Neutrophil (primary cell): ENCODE measurements at regions not wholly inside any gene's neighbourhood (a gene's known extent, or its start where the extent isn't known, plus 50 kb on each side); places are given as distances from the start of the nearest gene placed in this dataset.

Experiments
- H3K27ac ChIP-seq: fragments of 200-600 bp; sonication (generic); 2 replicates; pipeline ENCODE4 v1.5.1; 2016; ENCODE audit warnings: mild to moderate bottlenecking, moderate library complexity
- H3K27me3 ChIP-seq: fragments of 200-600 bp; sonication (generic); 2 replicates; pipeline ENCODE4 v1.6.0; 2016; ENCODE audit warnings: mild to moderate bottlenecking
- H3K36me3 ChIP-seq: fragments of 200-600 bp; sonication (generic); 2 replicates; pipeline ENCODE4 v1.5.1; 2017
- H3K4me1 ChIP-seq, 2 experiments: fragments of 200-600 bp in 1 of 2; sonication (generic) in 1 of 2; 1 replicate in 1 of 2; 2 replicates in 1 of 2; pipeline versions ENCODE4 v1.5.1 to v1.6.1; 2013 to 2016; ENCODE audit warnings: low read depth in 1 of 2, low read length in 1 of 2, mild to moderate bottlenecking in 1 of 2, moderate library complexity in 1 of 2; ENCODE audit not compliant: control insufficient read depth in 1 of 2, insufficient read depth in 1 of 2
- H3K4me3 ChIP-seq, 2 experiments: fragments of 200-600 bp in 1 of 2; sonication (generic) in 1 of 2; 1 replicate in 1 of 2; 2 replicates in 1 of 2; pipeline ENCODE4 v1.5.1; 2013 to 2016; ENCODE audit warnings: low read depth in 1 of 2, low read length in 1 of 2, mild to moderate bottlenecking in 1 of 2, moderate library complexity in 1 of 2
- H3K9me3 ChIP-seq: fragments of 200-600 bp; sonication (generic); 2 replicates; pipeline ENCODE4 v1.5.1; 2016
- CTCF ChIP-seq: fragments of 200-600 bp; sonication (generic); IDR thresholded peaks from 2 replicates; pipeline ENCODE4 v1.5.1; 2016; ENCODE audit warnings: antibody characterized with exemption

GRCh38 chr15:70361106-70361505, 263.4 kb upstream of the TLE3 start:
- no peaks in the 10 kb centered on the region for H3K36me3 ChIP-seq
- no peaks in the 10 kb centered on the region for H3K27me3 ChIP-seq
- no peak overlapping the region for H3K27ac ChIP-seq
- no peaks in the 10 kb centered on the region for H3K4me1 ChIP-seq
- H3K4me3 ChIP-seq = no peak overlapping the region
- TF ChIP-seq CTCF = no peak
- no peaks in the 10 kb centered on the region for H3K9me3 ChIP-seq

GRCh38 chr15:70358871-70359647, 261.3 kb upstream of the TLE3 start:
- no peak overlapping the region for H3K4me3 ChIP-seq
- no peak for TF ChIP-seq CTCF
- peaks cover 0 to 4% of the 10 kb centered on the region in 2 experiments for H3K4me1 ChIP-seq
- H3K9me3 ChIP-seq = no peaks in the 10 kb centered on the region
- H3K27me3 ChIP-seq = no peaks in the 10 kb centered on the region
- H3K27ac ChIP-seq = no peak overlapping the region
- H3K36me3 ChIP-seq = no peaks in the 10 kb centered on the region

GRCh38 chr15:70358011-70358819, 260.5 kb upstream of the TLE3 start:
- Histone ChIP-seq H3K27me3 (no peaks in the 10 kb centered on the region), H3K4me3 (no peak overlapping the region), H3K9me3 (no peaks in the 10 kb centered on the region), H3K36me3 (no peaks in the 10 kb centered on the region), H3K4me1 (peaks cover 0 to 4% of the 10 kb centered on the region in 2 experiments), H3K27ac (no peak overlapping the region)
- no peak for TF ChIP-seq CTCF

GRCh38 chr15:70357453-70357852, 259.7 kb upstream of the TLE3 start:
- Histone ChIP-seq H3K27me3 (no peaks in the 10 kb centered on the region), H3K4me1 (peaks cover 4 to 8% of the 10 kb centered on the region in 2 experiments), H3K9me3 (no peaks in the 10 kb centered on the region), H3K4me3 (no peak overlapping the region), H3K36me3 (no peaks in the 10 kb centered on the region), H3K27ac (no peak overlapping the region)
- no peak for TF ChIP-seq CTCF

- Histone ChIP-seq H3K36me3 (no peaks in the 10 kb centered on the region), H3K9me3 (no peaks in the 10 kb centered on the region), H3K27me3 (no peaks in the 10 kb centered on the region), H3K4me3 (no peak overlapping the region), H3K27ac (no peak overlapping the region), H3K4me1 (peaks cover 9 to 13% of the 10 kb centered on the region in 2 experiments)
- TF ChIP-seq CTCF = no peak
Measured at GRCh38 chr15:70356919-70357318, 259.2 kb upstream of the TLE3 start.
